ENCODE measurements at regions not wholly inside any gene's neighbourhood (a gene's known extent, or its start where the extent isn't known, plus 50 kb on each side); places are given as distances from the start of the nearest gene placed in this dataset.

GRCh38 chr18:7456376-7456775, 110.7 kb upstream of the PTPRM start:
- TF ChIP-seq EZH2 (IDR thresholded peaks at IDR 0.05; ENCODE audit: borderline replicate concordance, low read length), result no peak
- TF ChIP-seq, protein P1, sequence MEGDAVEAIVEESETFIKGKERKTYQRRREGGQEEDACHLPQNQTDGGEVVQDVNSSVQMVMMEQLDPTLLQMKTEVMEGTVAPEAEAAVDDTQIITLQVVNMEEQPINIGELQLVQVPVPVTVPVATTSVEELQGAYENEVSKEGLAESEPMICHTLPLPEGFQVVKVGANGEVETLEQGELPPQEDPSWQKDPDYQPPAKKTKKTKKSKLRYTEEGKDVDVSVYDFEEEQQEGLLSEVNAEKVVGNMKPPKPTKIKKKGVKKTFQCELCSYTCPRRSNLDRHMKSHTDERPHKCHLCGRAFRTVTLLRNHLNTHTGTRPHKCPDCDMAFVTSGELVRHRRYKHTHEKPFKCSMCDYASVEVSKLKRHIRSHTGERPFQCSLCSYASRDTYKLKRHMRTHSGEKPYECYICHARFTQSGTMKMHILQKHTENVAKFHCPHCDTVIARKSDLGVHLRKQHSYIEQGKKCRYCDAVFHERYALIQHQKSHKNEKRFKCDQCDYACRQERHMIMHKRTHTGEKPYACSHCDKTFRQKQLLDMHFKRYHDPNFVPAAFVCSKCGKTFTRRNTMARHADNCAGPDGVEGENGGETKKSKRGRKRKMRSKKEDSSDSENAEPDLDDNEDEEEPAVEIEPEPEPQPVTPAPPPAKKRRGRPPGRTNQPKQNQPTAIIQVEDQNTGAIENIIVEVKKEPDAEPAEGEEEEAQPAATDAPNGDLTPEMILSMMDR (IDR thresholded peaks at IDR 0.05; ENCODE audit: low read length), result no peak
- H3K4me2 ChIP-seq (ENCODE audit: low read length), result no peak overlapping the region
- no peaks in the 10 kb centered on the region for H3F3A ChIP-seq (ENCODE audit: insufficient read depth, low read length)
- no peak overlapping the region for H3K4me3 ChIP-seq (ENCODE audit: low read depth, low read length, poor library complexity, severe bottlenecking)
- no peaks in the 10 kb centered on the region for H3K79me2 ChIP-seq (ENCODE audit: insufficient read depth, low read length)
- H3K9me2 ChIP-seq (ENCODE audit: low read depth, low read length), result no peaks in the 10 kb centered on the region
- no peak overlapping the region for H3K9ac ChIP-seq (ENCODE audit: low read length)
- no peaks in the 10 kb centered on the region for H3K9me3 ChIP-seq (ENCODE audit: low read length)
- H4K20me1 ChIP-seq (ENCODE audit: insufficient read depth, low read length), result no peaks in the 10 kb centered on the region
- H2AFZ ChIP-seq (ENCODE audit: low read length), result no peak overlapping the region
- no peaks in the 10 kb centered on the region for H3K36me3 ChIP-seq (ENCODE audit: insufficient read depth, low read length)
- H3K27me3 ChIP-seq (ENCODE audit: insufficient read depth, low read length), result no peaks in the 10 kb centered on the region; the same call in 1 of the 2 replicates
- no peaks in the 10 kb centered on the region for H3K4me1 ChIP-seq (ENCODE audit: insufficient read depth, low read length, severe bottlenecking)
- no peak overlapping the region for H3K27ac ChIP-seq (ENCODE audit: low read depth, low read length, poor library complexity, severe bottlenecking)

DNA sequence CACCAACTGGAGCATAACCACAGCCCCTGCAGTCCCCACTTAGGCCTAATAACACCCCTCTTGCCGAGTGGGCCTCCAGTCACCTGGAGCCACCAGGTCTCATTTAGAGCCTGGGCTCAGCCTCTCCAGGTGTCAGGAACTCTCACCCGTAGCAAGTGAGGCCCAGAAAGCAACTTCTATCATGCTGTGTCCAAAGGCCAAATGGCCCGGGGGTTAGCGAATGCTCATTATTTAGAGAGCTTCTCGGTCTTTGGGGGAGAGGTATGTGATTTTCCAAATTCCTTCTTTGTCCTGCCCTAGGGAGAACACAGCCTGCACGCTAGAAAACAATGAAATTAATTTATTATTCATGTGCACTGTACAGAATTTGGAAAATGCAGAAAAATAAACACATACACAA, 109.9 kb upstream of the PTPRM start:
- no peak for TF ChIP-seq EZH2 (IDR thresholded peaks at IDR 0.05; ENCODE audit: borderline replicate concordance, low read length)
- TF ChIP-seq, protein P1 (IDR thresholded peaks at IDR 0.05; ENCODE audit: low read length), result no peak
- no peak overlapping the region for H3K9ac ChIP-seq (ENCODE audit: low read length)
- H3K4me2 ChIP-seq (ENCODE audit: low read length), result no peak overlapping the region
- no peaks in the 10 kb centered on the region for H3K9me2 ChIP-seq (ENCODE audit: low read depth, low read length)
- H3K27me3 ChIP-seq (ENCODE audit: insufficient read depth, low read length), result no peaks in the 10 kb centered on the region; the same call in 1 of the 2 replicates
- H4K20me1 ChIP-seq (ENCODE audit: insufficient read depth, low read length), result no peaks in the 10 kb centered on the region
- no peaks in the 10 kb centered on the region for H3K79me2 ChIP-seq (ENCODE audit: insufficient read depth, low read length)
- H3K27ac ChIP-seq (ENCODE audit: low read depth, low read length, poor library complexity, severe bottlenecking), result no peak overlapping the region
- no peaks in the 10 kb centered on the region for H3K4me1 ChIP-seq (ENCODE audit: insufficient read depth, low read length, severe bottlenecking)
- no peaks in the 10 kb centered on the region for H3F3A ChIP-seq (ENCODE audit: insufficient read depth, low read length)
- no peak overlapping the region for H3K4me3 ChIP-seq (ENCODE audit: low read depth, low read length, poor library complexity, severe bottlenecking)
- H3K36me3 ChIP-seq (ENCODE audit: insufficient read depth, low read length), result no peaks in the 10 kb centered on the region
- no peak overlapping the region for H2AFZ ChIP-seq (ENCODE audit: low read length)
- no peaks in the 10 kb centered on the region for H3K9me3 ChIP-seq (ENCODE audit: low read length)

GRCh38 chr18:7458884-7459283, 108.2 kb upstream of the PTPRM start:
- no peak for TF ChIP-seq EZH2 (IDR thresholded peaks at IDR 0.05; ENCODE audit: borderline replicate concordance, low read length)
- TF ChIP-seq, protein P1 (IDR thresholded peaks at IDR 0.05; ENCODE audit: low read length), result no peak
- Histone ChIP-seq H3K9ac (ENCODE audit: low read length) (no peak overlapping the region), H3K27ac (ENCODE audit: low read depth, low read length, poor library complexity, severe bottlenecking) (no peak overlapping the region), H3F3A (ENCODE audit: insufficient read depth, low read length) (no peaks in the 10 kb centered on the region), H4K20me1 (ENCODE audit: insufficient read depth, low read length) (no peaks in the 10 kb centered on the region), H3K4me2 (ENCODE audit: low read length) (no peak overlapping the region), H3K79me2 (ENCODE audit: insufficient read depth, low read length) (no peaks in the 10 kb centered on the region), H2AFZ (ENCODE audit: low read length) (no peak overlapping the region), H3K4me3 (ENCODE audit: low read depth, low read length, poor library complexity, severe bottlenecking) (no peak overlapping the region), H3K4me1 (ENCODE audit: insufficient read depth, low read length, severe bottlenecking) (no peaks in the 10 kb centered on the region), H3K36me3 (ENCODE audit: insufficient read depth, low read length) (no peaks in the 10 kb centered on the region), H3K27me3 (ENCODE audit: insufficient read depth, low read length) (no peaks in the 10 kb centered on the region; the same call in 1 of the 2 replicates), H3K9me2 (ENCODE audit: low read depth, low read length) (no peaks in the 10 kb centered on the region), H3K9me3 (ENCODE audit: low read length) (no peaks in the 10 kb centered on the region)
